ENCODE measurements at regions not wholly inside any gene's neighbourhood (a gene's known extent, or its start where the extent isn't known, plus 50 kb on each side); places are given as distances from the start of the nearest gene placed in this dataset.

GRCh38 chrX:125757794-125758564 lies 408.1 kb downstream of the DCAF12L2 start:
- no peak for DNase-seq (ENCODE audit: low spot score)
- intact Hi-C loops (cut with DNase I), result no loop called here
- ATAC-seq, result no peak

DNA sequence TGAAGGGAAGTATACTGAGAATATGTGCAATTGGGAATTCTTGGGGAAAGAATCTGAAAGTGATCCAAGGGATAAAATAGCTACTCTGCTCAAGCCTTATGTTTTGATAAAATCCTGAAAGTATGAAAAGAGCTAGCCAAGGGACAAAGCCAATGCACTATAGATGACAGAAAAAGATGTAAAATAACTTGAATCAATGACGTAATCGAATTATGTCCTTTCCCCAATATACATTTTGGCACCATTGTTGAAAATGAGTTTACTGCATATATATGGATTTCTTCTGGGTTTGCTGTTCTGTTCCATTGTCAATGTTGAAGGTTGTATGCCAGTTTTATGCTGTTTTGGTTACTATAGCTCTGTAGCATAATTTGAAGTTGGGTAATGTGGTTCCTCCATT lies 407.3 kb downstream of the DCAF12L2 start:
- no peak for ATAC-seq
- no peak for DNase-seq (ENCODE audit: low spot score)
- intact Hi-C loops (cut with DNase I), result no loop called here

GRCh38 chrX:125762954-125763353 lies 403.1 kb downstream of the DCAF12L2 start:
- DNase-seq (ENCODE audit: low spot score) (no peak), ATAC-seq (no peak)
- intact Hi-C loops (cut with DNase I), result no loop called here

DNA sequence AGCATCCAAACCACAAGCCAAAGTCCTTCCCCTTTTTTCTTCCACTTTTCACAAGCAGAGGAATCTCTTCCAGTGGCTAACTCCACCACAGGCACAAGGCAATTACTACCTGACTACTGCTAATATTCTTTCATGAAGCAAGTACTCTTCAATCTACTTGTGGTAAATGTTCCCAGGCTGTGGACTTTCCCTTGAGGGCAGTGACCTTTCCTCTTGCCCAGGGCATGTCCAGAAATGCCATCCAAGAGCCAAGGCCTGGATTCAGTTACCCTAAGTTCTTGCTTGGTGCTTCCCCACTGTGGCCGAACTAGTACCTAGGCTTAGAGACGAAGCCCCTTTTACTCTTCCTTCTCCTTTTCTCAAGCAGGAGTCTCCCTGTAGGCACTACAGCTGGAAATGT lies 400.7 kb downstream of the DCAF12L2 start:
- ATAC-seq, result no peak
- intact Hi-C loops (cut with DNase I), result no loop called here

GRCh38 chrX:125769628-125770027 lies 396.5 kb downstream of the DCAF12L2 start:
- intact Hi-C loops (cut with DNase I), result no loop called here
- no peak for DNase-seq (ENCODE audit: low spot score)
- no peak for ATAC-seq

More for the DNA sequence above, 400.7 kb downstream of the DCAF12L2 start:
- no peak for DNase-seq (ENCODE audit: low spot score)

- DNase-seq (ENCODE audit: low spot score) (no peak), ATAC-seq (no peak)
- intact Hi-C loops (cut with DNase I), result no loop called here
Observed at GRCh38 chrX:125778261-125778660, 387.8 kb downstream of the DCAF12L2 start.

- ATAC-seq (no peak), DNase-seq (ENCODE audit: low spot score) (no peak)
- intact Hi-C loops (cut with DNase I), result no loop called here
Observed at GRCh38 chrX:125782184-125782583, 383.9 kb downstream of the DCAF12L2 start.

- intact Hi-C loops (cut with DNase I), result no loop called here
- no peak for ATAC-seq
Observed at GRCh38 chrX:125786316-125786715, 379.8 kb downstream of the DCAF12L2 start.

GRCh38 chrX:125791787-125792186 lies 374.3 kb downstream of the DCAF12L2 start:
- intact Hi-C loops (cut with DNase I), result no loop called here
- DNase-seq (ENCODE audit: low spot score) (no peak), ATAC-seq (no peak)

More at GRCh38 chrX:125786316-125786715, 379.8 kb downstream of the DCAF12L2 start:
- DNase-seq (ENCODE audit: low spot score), result no peak

GRCh38 chrX:125810856-125811255 lies 355.2 kb downstream of the DCAF12L2 start:
- intact Hi-C loops (cut with DNase I), result no loop called here
- DNase-seq (ENCODE audit: low spot score) (no peak), ATAC-seq (no peak)

- ATAC-seq, result no peak
Observed at GRCh38 chrX:125826080-125826479, 340.0 kb downstream of the DCAF12L2 start.

GRCh38 chrX:125826774-125827451 lies 339.2 kb downstream of the DCAF12L2 start:
- ATAC-seq (no peak), DNase-seq (ENCODE audit: low spot score) (no peak)
- intact Hi-C loops (cut with DNase I), result no loop called here

More at GRCh38 chrX:125826080-125826479, 340.0 kb downstream of the DCAF12L2 start:
- intact Hi-C loops (cut with DNase I), result no loop called here
- DNase-seq (ENCODE audit: low spot score), result no peak

DNA sequence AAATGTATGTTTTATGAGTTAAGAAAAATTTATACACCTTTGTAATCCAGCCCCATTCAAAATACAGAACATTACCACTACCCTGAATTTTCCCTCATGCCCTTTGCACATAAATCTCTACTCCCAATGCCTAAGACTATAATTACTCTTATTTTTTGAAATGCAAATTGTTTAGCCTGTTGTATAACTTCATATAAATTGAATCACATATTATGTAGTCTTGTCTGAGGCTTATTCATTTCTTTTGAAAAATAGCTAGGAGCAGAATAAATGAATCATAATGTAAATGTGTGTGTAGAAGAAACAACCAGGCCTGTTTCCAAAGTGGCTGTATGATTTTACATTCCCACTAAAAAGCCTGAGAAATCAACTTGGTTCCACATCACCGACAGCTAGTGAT lies 319.8 kb downstream of the DCAF12L2 start:
- ATAC-seq, result no peak

GRCh38 chrX:125850693-125851092 lies 315.4 kb downstream of the DCAF12L2 start:
- ATAC-seq, result no peak
- no peak for DNase-seq (ENCODE audit: low spot score)
- intact Hi-C loops (cut with DNase I), result no loop called here

More for the DNA sequence above, 319.8 kb downstream of the DCAF12L2 start:
- DNase-seq (ENCODE audit: low spot score), result no peak
- intact Hi-C loops (cut with DNase I), result no loop called here

GRCh38 chrX:125883169-125883568 lies 282.9 kb downstream of the DCAF12L2 start:
- intact Hi-C loops (cut with DNase I), result no loop called here
- DNase-seq (ENCODE audit: low spot score) (no peak), ATAC-seq (no peak)

DNA sequence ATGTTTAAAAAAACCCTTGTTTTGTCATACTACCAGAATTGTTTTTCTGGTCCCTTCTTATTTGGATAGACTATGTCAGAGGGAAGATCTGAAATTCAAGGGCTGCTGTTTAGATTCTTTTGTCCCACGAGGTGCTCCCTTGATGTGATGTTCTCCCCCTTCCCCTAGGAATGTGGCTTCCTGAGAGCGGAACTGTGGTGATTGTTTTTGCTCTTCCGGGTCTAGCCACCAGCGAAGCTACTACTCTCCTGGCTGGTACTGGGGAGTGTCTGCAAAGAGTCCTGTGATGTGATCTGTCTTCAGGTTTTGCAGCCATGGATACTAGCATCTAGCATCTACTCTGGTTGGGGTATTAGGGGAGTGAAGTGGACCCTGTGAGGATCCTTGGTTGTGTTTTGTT lies 271.1 kb downstream of the DCAF12L2 start:
- no peak for DNase-seq (ENCODE audit: low spot score)
- intact Hi-C loops (cut with DNase I), result no loop called here

DNA sequence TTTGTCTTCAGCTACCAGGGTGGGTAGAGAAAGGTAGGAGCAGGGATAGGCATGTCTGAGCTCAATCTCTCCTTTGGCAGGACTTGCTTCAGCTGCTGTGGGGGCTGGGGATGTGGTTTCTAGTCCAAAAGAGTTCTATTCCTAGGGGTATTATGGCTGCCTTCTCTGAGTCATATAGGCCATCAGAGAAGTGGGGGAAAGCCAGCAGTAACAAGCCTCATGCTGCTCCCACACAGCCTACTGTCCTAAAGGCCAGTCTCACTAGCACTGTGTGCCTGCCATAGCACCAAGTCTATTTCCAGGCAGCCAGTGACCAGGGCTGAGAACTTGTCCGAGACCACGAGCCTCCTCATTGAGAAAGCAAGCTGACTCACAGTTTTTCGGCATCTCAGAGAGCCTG lies 270.6 kb downstream of the DCAF12L2 start:
- DNase-seq (ENCODE audit: low spot score) (no peak), ATAC-seq (no peak)
- intact Hi-C loops (cut with DNase I), result no loop called here

More for the DNA sequence above, 271.1 kb downstream of the DCAF12L2 start:
- ATAC-seq, result no peak

GRCh38 chrX:125926295-125926694 lies 239.8 kb downstream of the DCAF12L2 start:
- no peak for ATAC-seq
- DNase-seq (ENCODE audit: low spot score), result no peak
- intact Hi-C loops (cut with DNase I), result no loop called here

GRCh38 chrX:125940985-125941384 lies 225.1 kb downstream of the DCAF12L2 start:
- ATAC-seq (no peak), DNase-seq (ENCODE audit: low spot score) (no peak)
- intact Hi-C loops (cut with DNase I), result no loop called here

DNA sequence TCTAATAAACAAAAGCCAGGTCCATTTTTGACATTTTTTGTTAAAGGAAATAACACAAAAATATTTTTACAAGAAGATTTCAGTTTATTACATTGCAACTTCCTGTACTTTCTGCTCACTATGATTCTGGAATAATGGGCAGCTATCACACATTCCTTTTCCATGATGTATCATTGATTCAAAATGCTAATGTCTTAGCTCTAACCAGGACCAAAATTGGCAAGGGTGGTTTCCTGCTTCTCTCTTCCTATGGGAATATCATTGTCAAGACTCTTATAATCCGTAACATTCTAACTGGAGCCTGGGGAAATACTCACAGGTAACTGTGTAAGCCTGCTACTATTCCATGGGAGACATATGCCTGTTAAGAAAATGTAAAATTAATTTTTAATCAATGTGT lies 218.6 kb downstream of the DCAF12L2 start:
- intact Hi-C loops (cut with DNase I), result no loop called here
- DNase-seq (ENCODE audit: low spot score) (no peak), ATAC-seq (no peak)

All from sciatic nerve (tissue), 2 donors.